ENCODE measurements at regions not wholly inside any gene's neighbourhood (a gene's known extent, or its start where the extent isn't known, plus 50 kb on each side); places are given as distances from the start of the nearest gene placed in this dataset.
"Not testable (repeated sequence)": the region's sequence is repeated elsewhere in the genome, so short reads cannot be mapped to it uniquely, and the experiment has no call there.

DNA sequence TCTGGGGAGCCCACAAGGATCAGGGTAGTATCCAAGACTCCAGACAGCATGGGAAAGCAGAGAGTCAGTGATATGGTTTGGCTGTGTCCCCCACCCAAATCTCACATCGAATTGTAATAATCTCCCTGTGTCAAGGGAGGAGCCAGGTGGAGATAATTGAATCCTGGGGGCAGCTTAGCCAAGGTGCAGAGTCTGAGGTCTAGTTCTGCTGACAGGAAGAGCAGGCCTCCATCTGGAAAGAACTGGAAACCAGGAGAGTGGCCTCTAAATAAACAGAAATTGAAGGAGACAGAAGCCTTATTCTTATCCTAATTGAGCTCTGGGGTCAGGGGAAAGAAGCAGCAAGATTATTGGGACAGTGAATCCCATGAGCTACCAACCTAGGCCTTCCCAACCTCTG lies 146.7 kb upstream of the NRP1 start:
- H3K4me3 ChIP-seq, result no peak overlapping the region
- TF ChIP-seq, protein P1, sequence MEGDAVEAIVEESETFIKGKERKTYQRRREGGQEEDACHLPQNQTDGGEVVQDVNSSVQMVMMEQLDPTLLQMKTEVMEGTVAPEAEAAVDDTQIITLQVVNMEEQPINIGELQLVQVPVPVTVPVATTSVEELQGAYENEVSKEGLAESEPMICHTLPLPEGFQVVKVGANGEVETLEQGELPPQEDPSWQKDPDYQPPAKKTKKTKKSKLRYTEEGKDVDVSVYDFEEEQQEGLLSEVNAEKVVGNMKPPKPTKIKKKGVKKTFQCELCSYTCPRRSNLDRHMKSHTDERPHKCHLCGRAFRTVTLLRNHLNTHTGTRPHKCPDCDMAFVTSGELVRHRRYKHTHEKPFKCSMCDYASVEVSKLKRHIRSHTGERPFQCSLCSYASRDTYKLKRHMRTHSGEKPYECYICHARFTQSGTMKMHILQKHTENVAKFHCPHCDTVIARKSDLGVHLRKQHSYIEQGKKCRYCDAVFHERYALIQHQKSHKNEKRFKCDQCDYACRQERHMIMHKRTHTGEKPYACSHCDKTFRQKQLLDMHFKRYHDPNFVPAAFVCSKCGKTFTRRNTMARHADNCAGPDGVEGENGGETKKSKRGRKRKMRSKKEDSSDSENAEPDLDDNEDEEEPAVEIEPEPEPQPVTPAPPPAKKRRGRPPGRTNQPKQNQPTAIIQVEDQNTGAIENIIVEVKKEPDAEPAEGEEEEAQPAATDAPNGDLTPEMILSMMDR (IDR thresholded peaks at IDR 0.05), result no peak
- ATAC-seq, result no peak
- H3K27ac ChIP-seq, result no peak overlapping the region
- no peaks in the 10 kb centered on the region for H3K27me3 ChIP-seq (ENCODE audit: insufficient read depth in 3 of 3, low read length in 2 of 3)
- no peaks in the 10 kb centered on the region for H3K4me1 ChIP-seq
- WGBS, 3 donors, result 80 to 89% (median 85%) methylated on average over 1 of the region's 1 CpG
- H3K36me3 ChIP-seq (ENCODE audit: insufficient read depth in 1 of 2, low read depth in 1 of 2), result no peaks in the 10 kb centered on the region
- intact Hi-C loops (cut with DNase I), result no loop called here
- no peak for DNase-seq
- H3K9me3 ChIP-seq, result no peaks in the 10 kb centered on the region

DNA sequence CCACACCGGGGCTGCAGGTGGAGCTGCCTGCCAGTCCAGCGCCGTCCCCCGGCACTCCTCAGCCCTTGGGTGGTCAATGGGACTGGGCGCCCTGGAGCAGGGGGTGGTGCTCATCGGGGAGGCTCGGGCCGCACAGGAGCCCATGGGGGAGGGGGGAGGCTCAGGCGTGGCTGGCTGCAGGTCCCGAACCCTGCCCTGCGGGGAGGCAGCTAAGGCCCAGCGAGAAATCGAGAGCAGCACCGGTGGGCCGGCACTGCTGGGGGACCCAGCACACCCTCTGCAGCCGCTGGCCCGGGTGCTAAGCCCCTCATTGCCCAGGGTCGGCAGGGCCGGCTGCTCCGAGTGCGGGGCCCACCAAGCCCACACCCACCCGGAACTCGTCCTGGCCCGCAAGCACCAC lies 145.9 kb upstream of the NRP1 start:
- H3K27ac ChIP-seq; H3K9me3 ChIP-seq; intact Hi-C loops (cut with DNase I); H3K27me3 ChIP-seq (ENCODE audit: insufficient read depth in 3 of 3, low read length in 2 of 3); H3K4me1 ChIP-seq; H3K4me3 ChIP-seq; H3K36me3 ChIP-seq (ENCODE audit: insufficient read depth in 1 of 2, low read depth in 1 of 2); DNase-seq; ATAC-seq: not testable (repeated sequence)
- WGBS, 3 donors, result 96 to 99% (median 97%) methylated on average over 18 to 24 of the region's 24 CpGs

DNA sequence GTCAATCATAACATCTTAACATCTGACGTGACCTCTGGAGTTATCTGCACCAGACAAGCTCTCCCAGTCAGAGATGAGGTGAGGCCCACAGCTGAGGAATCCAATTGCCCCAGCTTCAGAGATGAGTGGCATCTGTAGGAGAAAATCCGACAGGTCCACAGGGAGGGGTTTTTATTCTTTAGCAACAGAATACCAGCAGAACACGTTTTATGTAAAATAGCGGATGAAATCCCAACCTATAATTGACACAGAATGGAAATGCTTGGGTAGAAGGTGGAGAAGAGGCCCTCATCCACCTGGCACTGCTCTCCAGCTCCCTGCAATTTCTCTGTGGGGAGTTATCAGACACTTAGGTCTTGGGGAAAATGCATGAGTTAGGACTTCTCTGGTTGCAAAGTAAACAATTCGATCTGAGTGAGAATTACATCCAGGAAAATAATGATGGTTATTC lies 144.2 kb upstream of the NRP1 start:
- TF ChIP-seq, protein P1 (IDR thresholded peaks at IDR 0.05), result no peak
- intact Hi-C loops (cut with DNase I), result no loop called here
- Histone ChIP-seq H3K9me3 (no peaks in the 10 kb centered on the region), H3K36me3 (ENCODE audit: insufficient read depth in 1 of 2, low read depth in 1 of 2) (no peaks in the 10 kb centered on the region), H3K27ac (no peak overlapping the region), H3K4me1 (no peaks in the 10 kb centered on the region), H3K27me3 (ENCODE audit: insufficient read depth in 3 of 3, low read length in 2 of 3) (no peaks in the 10 kb centered on the region), H3K4me3 (no peak overlapping the region)
- WGBS, 3 donors, result 89 to 92% (median 92%) methylated on average over 5 of the region's 5 CpGs
- ATAC-seq (no peak), DNase-seq (no peak)

DNA sequence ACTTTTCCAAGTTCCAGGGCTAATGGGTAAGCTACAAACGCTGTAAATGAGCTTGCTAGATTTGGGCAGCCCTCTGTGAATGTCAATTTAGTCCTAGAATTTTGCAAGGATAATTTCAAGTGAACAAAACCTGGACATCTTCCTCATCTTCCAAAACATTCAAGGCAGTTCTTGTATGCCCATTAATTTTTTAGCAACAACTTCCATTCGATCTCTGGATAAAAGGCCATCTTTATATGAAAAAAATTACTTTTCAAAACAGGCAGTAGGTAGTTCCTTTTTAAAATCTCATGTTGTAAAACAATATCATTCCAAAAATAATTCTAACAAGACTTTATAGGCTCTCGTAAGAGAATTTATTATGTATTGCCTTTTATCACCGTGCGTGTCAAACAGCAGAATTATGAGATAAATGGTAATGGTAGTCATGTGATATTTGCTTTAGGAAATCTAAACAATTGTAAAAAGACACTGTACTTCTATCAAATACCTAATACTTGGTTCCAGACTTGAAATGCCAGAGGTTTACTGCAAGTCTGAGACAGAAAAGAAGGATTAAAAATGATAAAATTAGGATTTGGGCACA lies 143.7 kb upstream of the NRP1 start:
- 81 to 87% (median 86%) methylated on average over 5 of the region's 5 CpGs for WGBS, 3 donors
- intact Hi-C loops (cut with DNase I), result no loop called here

DNA sequence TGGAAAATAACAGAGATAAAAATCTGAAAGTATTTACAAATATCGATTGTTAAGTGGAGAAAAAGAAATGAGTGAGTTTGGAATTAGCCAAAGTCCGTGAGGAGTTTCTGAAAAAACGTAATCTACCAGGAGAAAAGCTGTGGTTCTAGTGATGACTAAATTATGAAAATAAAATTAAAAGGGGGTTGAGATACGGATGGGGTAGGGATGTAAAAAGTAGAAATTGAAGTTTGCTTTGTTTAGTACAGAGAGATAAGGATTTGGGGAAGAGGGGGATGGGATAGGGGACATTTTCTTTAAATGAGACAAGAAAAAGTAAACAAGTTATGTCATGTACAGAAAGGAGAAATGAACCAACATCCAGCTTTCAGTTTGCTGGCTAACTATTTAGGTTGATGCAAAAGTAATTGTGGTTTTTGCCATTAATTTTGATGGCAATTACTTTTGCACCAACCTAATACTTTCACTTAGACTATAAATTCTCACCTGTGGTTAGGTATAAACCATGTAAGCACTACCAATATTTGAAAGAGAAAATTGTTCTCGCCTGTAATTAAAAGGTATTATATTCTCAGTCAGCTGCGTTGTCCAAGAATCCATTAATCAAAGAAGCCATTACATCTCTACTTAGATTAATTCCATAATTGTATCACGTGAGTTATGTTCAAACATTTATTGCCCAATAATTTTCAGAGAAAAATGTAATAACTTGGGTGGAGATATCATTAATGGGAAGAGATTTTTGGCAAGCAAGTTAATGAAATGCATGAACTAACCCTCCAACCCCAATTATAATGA lies 143.0 kb upstream of the NRP1 start:
- TF ChIP-seq, protein P1 (IDR thresholded peaks at IDR 0.05), result no peak
- 84 to 93% (median 89%) methylated on average over 7 of the region's 7 CpGs for WGBS, 3 donors
- intact Hi-C loops (cut with DNase I), result no loop called here

More for the DNA sequence above, 143.7 kb upstream of the NRP1 start:
- ATAC-seq, result no peak
- no peak overlapping the region for H3K27ac ChIP-seq
- H3K9me3 ChIP-seq, result no peaks in the 10 kb centered on the region
- no peak overlapping the region for H3K4me3 ChIP-seq
- TF ChIP-seq, protein P1 (IDR thresholded peaks at IDR 0.05), result no peak
- DNase-seq, result no peak
- H3K36me3 ChIP-seq (ENCODE audit: insufficient read depth in 1 of 2, low read depth in 1 of 2), result no peaks in the 10 kb centered on the region
- no peaks in the 10 kb centered on the region for H3K4me1 ChIP-seq
- H3K27me3 ChIP-seq (ENCODE audit: insufficient read depth in 3 of 3, low read length in 2 of 3), result no peaks in the 10 kb centered on the region

More for the DNA sequence above, 143.0 kb upstream of the NRP1 start:
- no peaks in the 10 kb centered on the region for H3K9me3 ChIP-seq
- H3K27ac ChIP-seq, result no peak overlapping the region
- no peak overlapping the region for H3K4me3 ChIP-seq
- no peaks in the 10 kb centered on the region for H3K4me1 ChIP-seq
- ATAC-seq, result no peak
- no peaks in the 10 kb centered on the region for H3K27me3 ChIP-seq (ENCODE audit: insufficient read depth in 3 of 3, low read length in 2 of 3)
- DNase-seq, result no peak
- H3K36me3 ChIP-seq (ENCODE audit: insufficient read depth in 1 of 2, low read depth in 1 of 2), result no peaks in the 10 kb centered on the region

Data from psoas muscle (tissue), 7 donors.